ENCODE measurements at regions not wholly inside any gene's neighbourhood (a gene's known extent, or its start where the extent isn't known, plus 50 kb on each side); places are given as distances from the start of the nearest gene placed in this dataset.

DNA sequence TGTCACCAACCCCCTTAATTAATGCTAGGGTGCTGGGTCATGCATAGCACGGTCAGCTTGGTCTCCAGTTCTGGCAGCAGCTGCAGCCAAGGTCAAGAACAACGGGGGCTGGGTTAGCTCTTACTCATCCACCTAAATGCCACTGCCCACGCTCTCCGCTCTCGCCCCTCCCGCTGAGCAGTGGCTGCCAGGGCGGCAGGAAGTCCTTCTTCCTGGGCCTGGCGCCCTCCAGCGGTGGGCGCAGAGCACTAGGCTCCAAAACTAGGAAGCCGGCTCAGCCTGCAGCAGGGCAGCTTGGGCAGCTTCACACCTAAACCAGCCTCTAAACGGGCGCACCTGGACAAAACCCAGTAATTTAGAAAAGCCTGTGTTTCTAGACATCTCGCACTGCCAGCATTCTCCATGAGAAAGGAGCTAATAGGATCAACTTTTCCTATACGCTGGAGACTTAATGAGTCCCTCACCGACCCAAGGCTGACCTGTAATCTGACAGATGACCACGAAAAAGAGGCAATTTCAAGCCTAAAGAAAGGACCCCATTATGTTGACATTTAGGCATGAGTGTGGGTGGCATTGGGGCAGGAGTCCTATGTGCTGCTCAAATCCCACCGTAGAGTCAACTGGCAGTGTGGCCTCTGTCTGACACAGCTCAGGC is 78.4 kb upstream of the LRRN2 start (continued):
- TF ChIP-seq ARID2 (IDR thresholded peaks at IDR 0.05): peak; percentile 64; the same call in 1 of the 2 replicates
- 0 out of 2 replicates have a peak, but pooled peaks have one; percentile 22 for TF ChIP-seq SP1 (CRISPR knock-in tag; IDR thresholded peaks at IDR 0.05)
- no peak for TF ChIP-seq ETS2 (tag; IDR thresholded peaks at IDR 0.05; ENCODE audit: borderline replicate concordance, poor library complexity, severe bottlenecking)
- TF ChIP-seq JUND (IDR thresholded peaks at IDR 0.05; ENCODE audit: borderline replicate concordance, low read depth, low read length): peak; percentile 83
- peak; percentile 54; the same call in 1 of the 3 replicates for TF ChIP-seq JUND (tag; IDR thresholded peaks at IDR 0.05; ENCODE audit: borderline replicate concordance, low read depth, low read length)
- TF ChIP-seq ZNF41 (CRISPR knock-in tag; conservative IDR thresholded peaks at IDR 0.05): no peak
- peak; percentile 88 for TF ChIP-seq RB1 (IDR thresholded peaks at IDR 0.05; ENCODE audit: low read depth)
- TF ChIP-seq, protein P1, sequence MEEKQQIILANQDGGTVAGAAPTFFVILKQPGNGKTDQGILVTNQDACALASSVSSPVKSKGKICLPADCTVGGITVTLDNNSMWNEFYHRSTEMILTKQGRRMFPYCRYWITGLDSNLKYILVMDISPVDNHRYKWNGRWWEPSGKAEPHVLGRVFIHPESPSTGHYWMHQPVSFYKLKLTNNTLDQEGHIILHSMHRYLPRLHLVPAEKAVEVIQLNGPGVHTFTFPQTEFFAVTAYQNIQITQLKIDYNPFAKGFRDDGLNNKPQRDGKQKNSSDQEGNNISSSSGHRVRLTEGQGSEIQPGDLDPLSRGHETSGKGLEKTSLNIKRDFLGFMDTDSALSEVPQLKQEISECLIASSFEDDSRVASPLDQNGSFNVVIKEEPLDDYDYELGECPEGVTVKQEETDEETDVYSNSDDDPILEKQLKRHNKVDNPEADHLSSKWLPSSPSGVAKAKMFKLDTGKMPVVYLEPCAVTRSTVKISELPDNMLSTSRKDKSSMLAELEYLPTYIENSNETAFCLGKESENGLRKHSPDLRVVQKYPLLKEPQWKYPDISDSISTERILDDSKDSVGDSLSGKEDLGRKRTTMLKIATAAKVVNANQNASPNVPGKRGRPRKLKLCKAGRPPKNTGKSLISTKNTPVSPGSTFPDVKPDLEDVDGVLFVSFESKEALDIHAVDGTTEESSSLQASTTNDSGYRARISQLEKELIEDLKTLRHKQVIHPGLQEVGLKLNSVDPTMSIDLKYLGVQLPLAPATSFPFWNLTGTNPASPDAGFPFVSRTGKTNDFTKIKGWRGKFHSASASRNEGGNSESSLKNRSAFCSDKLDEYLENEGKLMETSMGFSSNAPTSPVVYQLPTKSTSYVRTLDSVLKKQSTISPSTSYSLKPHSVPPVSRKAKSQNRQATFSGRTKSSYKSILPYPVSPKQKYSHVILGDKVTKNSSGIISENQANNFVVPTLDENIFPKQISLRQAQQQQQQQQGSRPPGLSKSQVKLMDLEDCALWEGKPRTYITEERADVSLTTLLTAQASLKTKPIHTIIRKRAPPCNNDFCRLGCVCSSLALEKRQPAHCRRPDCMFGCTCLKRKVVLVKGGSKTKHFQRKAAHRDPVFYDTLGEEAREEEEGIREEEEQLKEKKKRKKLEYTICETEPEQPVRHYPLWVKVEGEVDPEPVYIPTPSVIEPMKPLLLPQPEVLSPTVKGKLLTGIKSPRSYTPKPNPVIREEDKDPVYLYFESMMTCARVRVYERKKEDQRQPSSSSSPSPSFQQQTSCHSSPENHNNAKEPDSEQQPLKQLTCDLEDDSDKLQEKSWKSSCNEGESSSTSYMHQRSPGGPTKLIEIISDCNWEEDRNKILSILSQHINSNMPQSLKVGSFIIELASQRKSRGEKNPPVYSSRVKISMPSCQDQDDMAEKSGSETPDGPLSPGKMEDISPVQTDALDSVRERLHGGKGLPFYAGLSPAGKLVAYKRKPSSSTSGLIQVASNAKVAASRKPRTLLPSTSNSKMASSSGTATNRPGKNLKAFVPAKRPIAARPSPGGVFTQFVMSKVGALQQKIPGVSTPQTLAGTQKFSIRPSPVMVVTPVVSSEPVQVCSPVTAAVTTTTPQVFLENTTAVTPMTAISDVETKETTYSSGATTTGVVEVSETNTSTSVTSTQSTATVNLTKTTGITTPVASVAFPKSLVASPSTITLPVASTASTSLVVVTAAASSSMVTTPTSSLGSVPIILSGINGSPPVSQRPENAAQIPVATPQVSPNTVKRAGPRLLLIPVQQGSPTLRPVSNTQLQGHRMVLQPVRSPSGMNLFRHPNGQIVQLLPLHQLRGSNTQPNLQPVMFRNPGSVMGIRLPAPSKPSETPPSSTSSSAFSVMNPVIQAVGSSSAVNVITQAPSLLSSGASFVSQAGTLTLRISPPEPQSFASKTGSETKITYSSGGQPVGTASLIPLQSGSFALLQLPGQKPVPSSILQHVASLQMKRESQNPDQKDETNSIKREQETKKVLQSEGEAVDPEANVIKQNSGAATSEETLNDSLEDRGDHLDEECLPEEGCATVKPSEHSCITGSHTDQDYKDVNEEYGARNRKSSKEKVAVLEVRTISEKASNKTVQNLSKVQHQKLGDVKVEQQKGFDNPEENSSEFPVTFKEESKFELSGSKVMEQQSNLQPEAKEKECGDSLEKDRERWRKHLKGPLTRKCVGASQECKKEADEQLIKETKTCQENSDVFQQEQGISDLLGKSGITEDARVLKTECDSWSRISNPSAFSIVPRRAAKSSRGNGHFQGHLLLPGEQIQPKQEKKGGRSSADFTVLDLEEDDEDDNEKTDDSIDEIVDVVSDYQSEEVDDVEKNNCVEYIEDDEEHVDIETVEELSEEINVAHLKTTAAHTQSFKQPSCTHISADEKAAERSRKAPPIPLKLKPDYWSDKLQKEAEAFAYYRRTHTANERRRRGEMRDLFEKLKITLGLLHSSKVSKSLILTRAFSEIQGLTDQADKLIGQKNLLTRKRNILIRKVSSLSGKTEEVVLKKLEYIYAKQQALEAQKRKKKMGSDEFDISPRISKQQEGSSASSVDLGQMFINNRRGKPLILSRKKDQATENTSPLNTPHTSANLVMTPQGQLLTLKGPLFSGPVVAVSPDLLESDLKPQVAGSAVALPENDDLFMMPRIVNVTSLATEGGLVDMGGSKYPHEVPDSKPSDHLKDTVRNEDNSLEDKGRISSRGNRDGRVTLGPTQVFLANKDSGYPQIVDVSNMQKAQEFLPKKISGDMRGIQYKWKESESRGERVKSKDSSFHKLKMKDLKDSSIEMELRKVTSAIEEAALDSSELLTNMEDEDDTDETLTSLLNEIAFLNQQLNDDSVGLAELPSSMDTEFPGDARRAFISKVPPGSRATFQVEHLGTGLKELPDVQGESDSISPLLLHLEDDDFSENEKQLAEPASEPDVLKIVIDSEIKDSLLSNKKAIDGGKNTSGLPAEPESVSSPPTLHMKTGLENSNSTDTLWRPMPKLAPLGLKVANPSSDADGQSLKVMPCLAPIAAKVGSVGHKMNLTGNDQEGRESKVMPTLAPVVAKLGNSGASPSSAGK (IDR thresholded peaks at IDR 0.05): 0 out of 2 replicates have a peak, but pooled peaks have one; percentile 7
- peak; percentile 64 for TF ChIP-seq FOSL1 (tag; conservative IDR thresholded peaks at IDR 0.05)
- TF ChIP-seq ARID1B (IDR thresholded peaks at IDR 0.05): peak; percentile 67
- TF ChIP-seq CC2D1A (IDR thresholded peaks at IDR 0.05): peak; percentile 57; the same call in 1 of the 2 replicates
- peak; percentile 85 for TF ChIP-seq XRCC5 (IDR thresholded peaks at IDR 0.05; ENCODE audit: low read depth, low read length)
- TF ChIP-seq C11orf30 (IDR thresholded peaks at IDR 0.05; ENCODE audit: low read depth): no peak
- no peak for TF ChIP-seq ZNF551 (CRISPR knock-in tag; IDR thresholded peaks at IDR 0.05)
- peak; percentile 31 for TF ChIP-seq SMARCE1 (IDR thresholded peaks at IDR 0.05)
- no peak for TF ChIP-seq ZNF584 (CRISPR knock-in tag; IDR thresholded peaks at IDR 0.05; ENCODE audit: low read depth)
- peak in 1 of 2 experiments; percentile 27; a peak in 1 of 4 replicates for TF ChIP-seq ETV6 (IDR thresholded peaks at IDR 0.05; ENCODE audit: borderline replicate concordance in 1 of 2, low read depth in 2 of 2, low read length in 1 of 2)
- no peak for TF ChIP-seq ETV6 (CRISPR knock-in tag; IDR thresholded peaks at IDR 0.05; ENCODE audit: borderline replicate concordance)
- peak; percentile 54 for TF ChIP-seq NFIC (IDR thresholded peaks at IDR 0.05)
- TF ChIP-seq DPF2 (IDR thresholded peaks at IDR 0.05): peak; percentile 78
